GM23338 (cell line): ENCODE measurements at regions not wholly inside any gene's neighbourhood (a gene's known extent, or its start where the extent isn't known, plus 50 kb on each side); places are given as distances from the start of the nearest gene placed in this dataset.
"Not testable (repeated sequence)": the region's sequence is repeated elsewhere in the genome, so short reads cannot be mapped to it uniquely, and the experiment has no call there.

Source experiments
- ATAC-seq: fragments of 200-7000 bp; cut with Tn5 transposase; 3 replicates; pipeline ENCODE4 v1.9.1; 2020
- DNase-seq: peaks from one replicate; pipeline ENCODE4 v3.0.0-alpha.2; 2015; ENCODE audit warnings: low spot score
- H2AFZ ChIP-seq: fragments of 200-600 bp; sonication (generic); 2 replicates; pipeline ENCODE4 v1.8.0; 2016; ENCODE audit warnings: antibody characterized with exemption, mild to moderate bottlenecking, moderate library complexity
- H3F3A ChIP-seq: fragments of 200-600 bp; sonication (generic); replicated peaks from 2 replicates; pipeline ENCODE4 v1.8.0; 2017; ENCODE audit warnings: antibody characterized with exemption, mixed run types, low read depth
- H3K27ac ChIP-seq: fragments of 200-600 bp; sonication (generic); 2 replicates; pipeline ENCODE4 v1.6.1; 2016; ENCODE audit warnings: low read depth
- H3K27me3 ChIP-seq: fragments of 200-600 bp; sonication (generic); 2 replicates; pipeline ENCODE4 v1.8.0; 2016; ENCODE audit warnings: mild to moderate bottlenecking, mixed run types, moderate library complexity; ENCODE audit not compliant: insufficient read depth
- H3K36me3 ChIP-seq: fragments of 200-600 bp; sonication (generic); 2 replicates; pipeline ENCODE4 v1.8.0; 2016; ENCODE audit warnings: mild to moderate bottlenecking; ENCODE audit not compliant: insufficient read depth
- H3K4me1 ChIP-seq: fragments of 200-600 bp; sonication (generic); 2 replicates; pipeline ENCODE4 v1.8.0; 2016; ENCODE audit warnings: mild to moderate bottlenecking, moderate library complexity; ENCODE audit not compliant: insufficient read depth
- H3K4me2 ChIP-seq: fragments of 200-600 bp; sonication (generic); 2 replicates; pipeline ENCODE4 v1.7.1; 2017; ENCODE audit warnings: mixed run types
- H3K4me3 ChIP-seq: fragments of 200-600 bp; sonication (generic); 2 replicates; pipeline ENCODE4 v1.6.1; 2016; ENCODE audit warnings: mixed run types
- H3K79me2 ChIP-seq: fragments of 200-600 bp; sonication (generic); replicated peaks from 2 replicates; pipeline ENCODE4 v1.8.0; 2017; ENCODE audit warnings: mild to moderate bottlenecking; ENCODE audit not compliant: insufficient read depth
- H3K9me2 ChIP-seq: fragments of 200-600 bp; sonication (generic); 2 replicates; pipeline ENCODE4 v1.8.0; 2017; ENCODE audit not compliant: insufficient read depth
- H4K20me1 ChIP-seq: fragments of 200-600 bp; sonication (generic); replicated peaks from 2 replicates; pipeline ENCODE4 v1.8.0; 2017; ENCODE audit warnings: mild to moderate bottlenecking; ENCODE audit not compliant: insufficient read depth
- H3K27ac Mint-ChIP-seq: 2 replicates; pipeline ENCODE4 v1.8.0; 2020; ENCODE audit warnings: inconsistent platforms, mild to moderate bottlenecking, moderate library complexity, mixed read lengths
- H3K27me3 Mint-ChIP-seq: 3 replicates; pipeline ENCODE4 v1.8.0; 2022; ENCODE audit warnings: low read depth, mild to moderate bottlenecking, moderate library complexity, mixed read lengths, inconsistent platforms; ENCODE audit not compliant: insufficient read depth, poor library complexity
- H3K36me3 Mint-ChIP-seq: 3 replicates; pipeline ENCODE4 v1.8.0; 2021; ENCODE audit warnings: low read depth, mild to moderate bottlenecking, inconsistent platforms, moderate library complexity, mixed read lengths
- H3K4me1 Mint-ChIP-seq: 3 replicates; pipeline ENCODE4 v1.8.0; 2020; ENCODE audit warnings: mild to moderate bottlenecking, inconsistent platforms, mixed read lengths
- H3K4me3 Mint-ChIP-seq: 3 replicates; pipeline ENCODE4 v1.8.0; 2021; ENCODE audit warnings: moderate library complexity, mild to moderate bottlenecking, inconsistent platforms, mixed read lengths
- H3K9me3 Mint-ChIP-seq: 3 replicates; pipeline ENCODE4 v1.8.0; 2020; ENCODE audit warnings: moderate library complexity, mild to moderate bottlenecking, inconsistent platforms, mixed read lengths

GRCh38 chr2:87280596-87281355, 259.1 kb upstream of the PLGLB1 start:
- H3K27ac Mint-ChIP-seq, H3K79me2 ChIP-seq, H3K4me3 Mint-ChIP-seq, H4K20me1 ChIP-seq, H3K4me1 Mint-ChIP-seq, H3K36me3 ChIP-seq, H3K27me3 Mint-ChIP-seq, H3K9me2 ChIP-seq, H3K4me3 ChIP-seq, H3K4me1 ChIP-seq, H3K27ac ChIP-seq, H3K9me3 Mint-ChIP-seq, H3F3A ChIP-seq, H3K36me3 Mint-ChIP-seq, H2AFZ ChIP-seq, DNase-seq, ATAC-seq, H3K27me3 ChIP-seq, H3K4me2 ChIP-seq: not testable (repeated sequence)

- DNase-seq, result peak; percentile 55
- H3K27ac Mint-ChIP-seq, result not testable (repeated sequence)
These were observed 262.3 kb upstream of the PLGLB1 start for GRCh38 chr2:87283735-87284470.

GRCh38 chr2:87284471-87284772, 262.8 kb upstream of the PLGLB1 start:
- H3K27ac ChIP-seq, H3K4me3 Mint-ChIP-seq, H3K4me1 ChIP-seq, H3K4me2 ChIP-seq, H3K27ac Mint-ChIP-seq, H3K36me3 Mint-ChIP-seq, H3K27me3 ChIP-seq, DNase-seq, H3K79me2 ChIP-seq, H3K27me3 Mint-ChIP-seq, H3F3A ChIP-seq, H4K20me1 ChIP-seq, H3K4me3 ChIP-seq, H3K9me2 ChIP-seq, H3K4me1 Mint-ChIP-seq, H3K36me3 ChIP-seq, H3K9me3 Mint-ChIP-seq, H2AFZ ChIP-seq: not testable (repeated sequence)
- ATAC-seq, result peak; percentile 44; the same call in 2 of the 3 replicates

More at GRCh38 chr2:87283735-87284470, 262.3 kb upstream of the PLGLB1 start:
- not testable (repeated sequence) for H3K36me3 ChIP-seq, H3K4me1 Mint-ChIP-seq, H3K4me2 ChIP-seq, H3K9me3 Mint-ChIP-seq, H3K36me3 Mint-ChIP-seq, H3K4me3 ChIP-seq, H3F3A ChIP-seq, H3K9me2 ChIP-seq, H3K27me3 Mint-ChIP-seq, H3K79me2 ChIP-seq, H2AFZ ChIP-seq, H3K4me3 Mint-ChIP-seq, H3K4me1 ChIP-seq, H4K20me1 ChIP-seq, H3K27me3 ChIP-seq, H3K27ac ChIP-seq
- ATAC-seq, result peak; percentile 92

GRCh38 chr2:87285139-87285538, 263.5 kb upstream of the PLGLB1 start:
- not testable (repeated sequence) for H3K4me1 Mint-ChIP-seq, H3K4me3 Mint-ChIP-seq, H2AFZ ChIP-seq, H3K36me3 Mint-ChIP-seq, H3K27me3 Mint-ChIP-seq, DNase-seq, H3K36me3 ChIP-seq, H3K79me2 ChIP-seq, H3K4me1 ChIP-seq, H3K4me2 ChIP-seq, H4K20me1 ChIP-seq, H3K9me3 Mint-ChIP-seq, H3F3A ChIP-seq, H3K4me3 ChIP-seq, H3K27ac Mint-ChIP-seq, ATAC-seq, H3K27ac ChIP-seq, H3K9me2 ChIP-seq, H3K27me3 ChIP-seq

- not testable (repeated sequence) for ATAC-seq, H3K9me3 Mint-ChIP-seq, H3K36me3 Mint-ChIP-seq, H3K36me3 ChIP-seq, H3K4me3 Mint-ChIP-seq, H3K27me3 Mint-ChIP-seq, DNase-seq, H3K27ac Mint-ChIP-seq, H3K27me3 ChIP-seq, H4K20me1 ChIP-seq, H3F3A ChIP-seq, H3K27ac ChIP-seq, H3K4me3 ChIP-seq, H3K79me2 ChIP-seq, H3K9me2 ChIP-seq, H3K4me1 ChIP-seq, H3K4me1 Mint-ChIP-seq, H2AFZ ChIP-seq, H3K4me2 ChIP-seq
These were observed 269.1 kb upstream of the PLGLB1 start for GRCh38 chr2:87290566-87291307.

GRCh38 chr2:87291400-87292200, 270.0 kb upstream of the PLGLB1 start:
- H3K79me2 ChIP-seq, H3K27ac Mint-ChIP-seq, H3K36me3 Mint-ChIP-seq, H3K36me3 ChIP-seq, H3K9me2 ChIP-seq, H2AFZ ChIP-seq, ATAC-seq, H3K27ac ChIP-seq, H3K4me3 Mint-ChIP-seq, H3K4me1 ChIP-seq, H3K4me1 Mint-ChIP-seq, H3K9me3 Mint-ChIP-seq, H3K27me3 Mint-ChIP-seq, H3K27me3 ChIP-seq, DNase-seq, H3K4me3 ChIP-seq, H4K20me1 ChIP-seq, H3K4me2 ChIP-seq, H3F3A ChIP-seq: not testable (repeated sequence)
